ENCODE measurements at regions not wholly inside any gene's neighbourhood (a gene's known extent, or its start where the extent isn't known, plus 50 kb on each side); places are given as distances from the start of the nearest gene placed in this dataset.

GRCh38 chr1:239707615-239708014 lies 321.2 kb downstream of the CHRM3 start:
- DNase-seq (no peak), ATAC-seq (no peak)
- no peaks in the 10 kb centered on the region for H3K36me3 ChIP-seq (ENCODE audit: insufficient read depth in 1 of 2, low read depth in 1 of 2)
- intact Hi-C loops (cut with DNase I) = no loop called here
- H3K4me1 ChIP-seq = no peaks in the 10 kb centered on the region
- no peak overlapping the region for H3K4me3 ChIP-seq
- no peak for TF ChIP-seq CTCF (IDR thresholded peaks at IDR 0.05)
- no peaks in the 10 kb centered on the region for H3K27me3 ChIP-seq (ENCODE audit: insufficient read depth in 3 of 3, low read length in 2 of 3)
- H3K9me3 ChIP-seq = no peaks in the 10 kb centered on the region
- H3K27ac ChIP-seq = no peak overlapping the region

GRCh38 chr1:239708622-239709021 lies 322.3 kb downstream of the CHRM3 start:
- Histone ChIP-seq H3K27ac (no peak overlapping the region), H3K9me3 (no peaks in the 10 kb centered on the region), H3K36me3 (ENCODE audit: insufficient read depth in 1 of 2, low read depth in 1 of 2) (no peaks in the 10 kb centered on the region), H3K4me1 (no peaks in the 10 kb centered on the region), H3K4me3 (no peak overlapping the region), H3K27me3 (ENCODE audit: insufficient read depth in 3 of 3, low read length in 2 of 3) (no peaks in the 10 kb centered on the region)
- no peak for DNase-seq
- 80 to 94% (median 88%) methylated on average over 1 of the region's 1 CpG for WGBS, 3 donors
- no peak for TF ChIP-seq CTCF (IDR thresholded peaks at IDR 0.05)
- ATAC-seq = no peak
- intact Hi-C loops (cut with DNase I) = no loop called here

- 94 to 100% (median 96%) methylated on average over 1 of the region's 1 CpG for WGBS, 3 donors
- Histone ChIP-seq H3K4me3 (no peak overlapping the region), H3K9me3 (no peaks in the 10 kb centered on the region), H3K27me3 (ENCODE audit: insufficient read depth in 3 of 3, low read length in 2 of 3) (no peaks in the 10 kb centered on the region), H3K27ac (no peak overlapping the region), H3K4me1 (no peaks in the 10 kb centered on the region), H3K36me3 (ENCODE audit: insufficient read depth in 1 of 2, low read depth in 1 of 2) (no peaks in the 10 kb centered on the region)
- intact Hi-C loops (cut with DNase I) = no loop called here
- no peak for TF ChIP-seq CTCF (IDR thresholded peaks at IDR 0.05)
- DNase-seq (no peak), ATAC-seq (no peak)
These were observed 325.4 kb downstream of the CHRM3 start for GRCh38 chr1:239711768-239712167.

GRCh38 chr1:239717097-239717917 lies 330.9 kb downstream of the CHRM3 start:
- no peaks in the 10 kb centered on the region for H3K27me3 ChIP-seq (ENCODE audit: insufficient read depth in 3 of 3, low read length in 2 of 3)
- intact Hi-C loops (cut with DNase I) = no loop called here
- DNase-seq (no peak), ATAC-seq (no peak)
- 72 to 85% (median 76%) methylated on average over 8 of the region's 8 CpGs for WGBS, 3 donors
- no peak overlapping the region for H3K27ac ChIP-seq
- H3K4me3 ChIP-seq = no peak overlapping the region
- H3K9me3 ChIP-seq = no peaks in the 10 kb centered on the region
- TF ChIP-seq CTCF (IDR thresholded peaks at IDR 0.05) = no peak
- no peaks in the 10 kb centered on the region for H3K36me3 ChIP-seq (ENCODE audit: insufficient read depth in 1 of 2, low read depth in 1 of 2)
- H3K4me1 ChIP-seq = no peaks in the 10 kb centered on the region

- H3K9me3 ChIP-seq = no peaks in the 10 kb centered on the region
- no peaks in the 10 kb centered on the region for H3K27me3 ChIP-seq (ENCODE audit: insufficient read depth in 3 of 3, low read length in 2 of 3)
- TF ChIP-seq CTCF (IDR thresholded peaks at IDR 0.05) = no peak
- 46 to 55% (median 54%) methylated on average over 1 of the region's 1 CpG for WGBS, 3 donors
- intact Hi-C loops (cut with DNase I) = no loop called here
- no peak overlapping the region for H3K4me3 ChIP-seq
- ATAC-seq = no peak
- DNase-seq = no peak
- no peak overlapping the region for H3K27ac ChIP-seq
- H3K36me3 ChIP-seq (ENCODE audit: insufficient read depth in 1 of 2, low read depth in 1 of 2) = no peaks in the 10 kb centered on the region
- H3K4me1 ChIP-seq = no peaks in the 10 kb centered on the region
These were observed 331.5 kb downstream of the CHRM3 start for GRCh38 chr1:239717918-239718184.
